ENCODE measurements at regions not wholly inside any gene's neighbourhood (a gene's known extent, or its start where the extent isn't known, plus 50 kb on each side); places are given as distances from the start of the nearest gene placed in this dataset.

DNA sequence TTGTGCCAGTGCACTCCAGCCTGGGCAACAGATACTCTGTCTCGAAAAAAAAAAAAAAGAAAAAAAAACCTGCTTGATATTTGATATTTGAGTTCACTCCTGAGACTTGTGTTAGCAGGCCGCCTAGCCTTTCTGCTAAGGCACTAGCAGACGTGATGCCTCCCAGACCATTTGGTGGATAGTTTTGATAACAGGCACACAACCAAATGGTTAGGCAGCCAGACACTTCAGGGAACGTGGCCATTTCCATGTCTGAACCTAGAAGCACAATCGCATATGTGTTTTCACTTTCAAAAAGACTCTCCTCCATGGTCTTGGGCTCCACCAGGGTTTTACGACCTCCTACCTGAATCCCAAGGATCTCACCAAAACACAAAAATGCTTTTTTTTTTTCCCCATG, 1319.5 kb downstream of the BRINP3 start:
- TF ChIP-seq, protein P1, sequence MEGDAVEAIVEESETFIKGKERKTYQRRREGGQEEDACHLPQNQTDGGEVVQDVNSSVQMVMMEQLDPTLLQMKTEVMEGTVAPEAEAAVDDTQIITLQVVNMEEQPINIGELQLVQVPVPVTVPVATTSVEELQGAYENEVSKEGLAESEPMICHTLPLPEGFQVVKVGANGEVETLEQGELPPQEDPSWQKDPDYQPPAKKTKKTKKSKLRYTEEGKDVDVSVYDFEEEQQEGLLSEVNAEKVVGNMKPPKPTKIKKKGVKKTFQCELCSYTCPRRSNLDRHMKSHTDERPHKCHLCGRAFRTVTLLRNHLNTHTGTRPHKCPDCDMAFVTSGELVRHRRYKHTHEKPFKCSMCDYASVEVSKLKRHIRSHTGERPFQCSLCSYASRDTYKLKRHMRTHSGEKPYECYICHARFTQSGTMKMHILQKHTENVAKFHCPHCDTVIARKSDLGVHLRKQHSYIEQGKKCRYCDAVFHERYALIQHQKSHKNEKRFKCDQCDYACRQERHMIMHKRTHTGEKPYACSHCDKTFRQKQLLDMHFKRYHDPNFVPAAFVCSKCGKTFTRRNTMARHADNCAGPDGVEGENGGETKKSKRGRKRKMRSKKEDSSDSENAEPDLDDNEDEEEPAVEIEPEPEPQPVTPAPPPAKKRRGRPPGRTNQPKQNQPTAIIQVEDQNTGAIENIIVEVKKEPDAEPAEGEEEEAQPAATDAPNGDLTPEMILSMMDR (IDR thresholded peaks at IDR 0.05; ENCODE audit: poor library complexity, severe bottlenecking), result no peak
- no peak for ATAC-seq (ENCODE audit: low read depth)
- DNase-seq (ENCODE audit: low spot score), result no peak
- no peaks in the 10 kb centered on the region for H3K27me3 ChIP-seq (ENCODE audit: insufficient read depth, poor library complexity, severe bottlenecking)
- H3K4me1 ChIP-seq (ENCODE audit: insufficient read depth, poor library complexity, severe bottlenecking), result no peaks in the 10 kb centered on the region
- H3K36me3 ChIP-seq (ENCODE audit: low read depth), result no peaks in the 10 kb centered on the region
- H3K4me3 ChIP-seq (ENCODE audit: severe bottlenecking), result no peak overlapping the region
- H3K27ac ChIP-seq (ENCODE audit: poor library complexity, severe bottlenecking), result no peak overlapping the region
- no peaks in the 10 kb centered on the region for H3K9me3 ChIP-seq (ENCODE audit: severe bottlenecking)

DNA sequence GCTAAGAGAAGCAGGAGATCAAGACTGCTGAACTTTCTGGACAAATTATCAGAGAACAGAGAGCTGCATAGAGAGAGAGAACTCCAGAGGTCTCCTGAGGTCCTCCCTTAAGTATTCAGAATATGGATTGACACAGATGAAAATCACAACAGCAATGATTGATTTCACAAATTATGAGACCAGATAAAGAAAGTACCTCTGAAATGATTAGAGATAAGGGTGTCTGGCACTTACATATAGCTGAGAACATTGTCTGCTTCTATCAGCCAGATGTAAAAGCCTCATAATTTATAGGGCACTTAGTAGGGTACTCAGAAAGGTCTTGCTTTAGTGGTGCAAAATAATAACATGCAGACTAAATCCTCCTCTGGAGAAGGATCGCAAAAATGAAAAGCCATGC, 1301.8 kb downstream of the BRINP3 start:
- TF ChIP-seq, protein P1 (IDR thresholded peaks at IDR 0.05; ENCODE audit: poor library complexity, severe bottlenecking), result no peak
- Histone ChIP-seq H3K27ac (ENCODE audit: poor library complexity, severe bottlenecking) (no peak overlapping the region), H3K36me3 (ENCODE audit: low read depth) (no peaks in the 10 kb centered on the region), H3K27me3 (ENCODE audit: insufficient read depth, poor library complexity, severe bottlenecking) (no peaks in the 10 kb centered on the region), H3K4me1 (ENCODE audit: insufficient read depth, poor library complexity, severe bottlenecking) (no peaks in the 10 kb centered on the region), H3K4me3 (ENCODE audit: severe bottlenecking) (no peak overlapping the region), H3K9me3 (ENCODE audit: severe bottlenecking) (no peaks in the 10 kb centered on the region)
- DNase-seq (ENCODE audit: low spot score), result no peak
- ATAC-seq (ENCODE audit: low read depth), result no peak

- no peak for DNase-seq (ENCODE audit: low spot score)
- ATAC-seq (ENCODE audit: low read depth), result no peak
- TF ChIP-seq, protein P1 (IDR thresholded peaks at IDR 0.05; ENCODE audit: poor library complexity, severe bottlenecking), result no peak
- Histone ChIP-seq H3K27me3 (ENCODE audit: insufficient read depth, poor library complexity, severe bottlenecking) (no peaks in the 10 kb centered on the region), H3K4me1 (ENCODE audit: insufficient read depth, poor library complexity, severe bottlenecking) (no peaks in the 10 kb centered on the region), H3K36me3 (ENCODE audit: low read depth) (no peaks in the 10 kb centered on the region), H3K27ac (ENCODE audit: poor library complexity, severe bottlenecking) (no peak overlapping the region), H3K4me3 (ENCODE audit: severe bottlenecking) (no peak overlapping the region), H3K9me3 (ENCODE audit: severe bottlenecking) (no peaks in the 10 kb centered on the region)
Measured at GRCh38 chr1:189180057-189180456, 1297.6 kb downstream of the BRINP3 start.

GRCh38 chr1:189185097-189185496, 1292.6 kb downstream of the BRINP3 start:
- Histone ChIP-seq H3K4me1 (ENCODE audit: insufficient read depth, poor library complexity, severe bottlenecking) (no peaks in the 10 kb centered on the region), H3K9me3 (ENCODE audit: severe bottlenecking) (no peaks in the 10 kb centered on the region), H3K36me3 (ENCODE audit: low read depth) (no peaks in the 10 kb centered on the region), H3K27me3 (ENCODE audit: insufficient read depth, poor library complexity, severe bottlenecking) (no peaks in the 10 kb centered on the region), H3K27ac (ENCODE audit: poor library complexity, severe bottlenecking) (no peak overlapping the region), H3K4me3 (ENCODE audit: severe bottlenecking) (no peak overlapping the region)
- no peak for DNase-seq (ENCODE audit: low spot score)
- no peak for ATAC-seq (ENCODE audit: low read depth)
- TF ChIP-seq, protein P1 (IDR thresholded peaks at IDR 0.05; ENCODE audit: poor library complexity, severe bottlenecking), result no peak

GRCh38 chr1:189192741-189193520, 1284.7 kb downstream of the BRINP3 start:
- ATAC-seq (ENCODE audit: low read depth), result no peak
- Histone ChIP-seq H3K36me3 (ENCODE audit: low read depth) (no peaks in the 10 kb centered on the region), H3K27ac (ENCODE audit: poor library complexity, severe bottlenecking) (no peak overlapping the region), H3K27me3 (ENCODE audit: insufficient read depth, poor library complexity, severe bottlenecking) (no peaks in the 10 kb centered on the region), H3K4me1 (ENCODE audit: insufficient read depth, poor library complexity, severe bottlenecking) (no peaks in the 10 kb centered on the region), H3K9me3 (ENCODE audit: severe bottlenecking) (no peaks in the 10 kb centered on the region), H3K4me3 (ENCODE audit: severe bottlenecking) (no peak overlapping the region)
- no peak for DNase-seq (ENCODE audit: low spot score)
- TF ChIP-seq, protein P1 (IDR thresholded peaks at IDR 0.05; ENCODE audit: poor library complexity, severe bottlenecking), result no peak
